CD14-positive monocyte (primary cell): ENCODE measurements at regions not wholly inside any gene's neighbourhood (a gene's known extent, or its start where the extent isn't known, plus 50 kb on each side); places are given as distances from the start of the nearest gene placed in this dataset.

Source experiments
- DNase-seq, 3 donors: peaks; one replicate each; pipeline ENCODE4 v3.0.0-alpha.2; 2011 to 2022
- H2AFZ ChIP-seq: 2 replicates; pipeline ENCODE4 v1.6.0; 2012; ENCODE audit warnings: mild to moderate bottlenecking, low read depth, low read length, inconsistent platforms; ENCODE audit not compliant: insufficient read depth, poor library complexity, severe bottlenecking
- H3K27ac ChIP-seq, 2 donors: 1 replicate in 1 of 2; 2 replicates in 1 of 2; pipeline ENCODE4 v1.5.1; 2012 to 2013; ENCODE audit warnings: low read length in 2 of 2, control low read depth in 1 of 2, inconsistent platforms in 1 of 2, low read depth in 1 of 2, mild to moderate bottlenecking in 1 of 2
- H3K27me3 ChIP-seq, 2 donors: one replicate each; pipeline versions ENCODE4 v1.6.0 to v1.6.1; 2011 to 2013; ENCODE audit warnings: low read length in 2 of 2; ENCODE audit not compliant: control insufficient read depth in 2 of 2, insufficient read depth in 2 of 2
- H3K36me3 ChIP-seq, 2 donors: replicated peaks in 1 of 2; 1 replicate in 1 of 2; 2 replicates in 1 of 2; pipeline versions ENCODE4 v1.5.1 to v1.6.1; 2012 to 2013; ENCODE audit warnings: low read length in 2 of 2, control low read depth in 1 of 2, inconsistent platforms in 1 of 2, mild to moderate bottlenecking in 1 of 2; ENCODE audit not compliant: insufficient read depth in 2 of 2, control insufficient read depth in 1 of 2
- H3K4me1 ChIP-seq, 2 donors: 1 replicate in 1 of 2; 2 replicates in 1 of 2; pipeline versions ENCODE4 v1.5.1 to v1.6.1; 2012 to 2013; ENCODE audit warnings: low read length in 2 of 2, control low read depth in 1 of 2, inconsistent platforms in 1 of 2, mild to moderate bottlenecking in 1 of 2, moderate library complexity in 1 of 2; ENCODE audit not compliant: insufficient read depth in 2 of 2, control insufficient read depth in 1 of 2
- H3K4me2 ChIP-seq: replicated peaks from 2 replicates; pipeline ENCODE3; 2012; ENCODE audit warnings: low read length, moderate library complexity, mild to moderate bottlenecking; ENCODE audit not compliant: poor library complexity, severe bottlenecking; ENCODE audit errors: extremely low read depth
- H3K4me3 ChIP-seq, 3 experiments: fragments of 200-600 bp in 1 of 3; sonication (generic) in 1 of 3; replicated peaks in 1 of 3; 1 replicate in 2 of 3; 2 replicates in 1 of 3; pipeline ENCODE4 v1.5.1; 2011 to 2013; ENCODE audit warnings: low read length in 3 of 3, mild to moderate bottlenecking in 3 of 3, control low read depth in 2 of 3, low read depth in 2 of 3, inconsistent platforms in 1 of 3, moderate library complexity in 1 of 3
- H3K79me2 ChIP-seq: 2 replicates; pipeline ENCODE4 v1.6.0; 2012; ENCODE audit warnings: mild to moderate bottlenecking, control low read depth, inconsistent platforms, low read length, moderate library complexity; ENCODE audit not compliant: insufficient read depth
- H3K9ac ChIP-seq: 2 replicates; pipeline ENCODE4 v1.6.0; 2017; ENCODE audit warnings: low read length, mild to moderate bottlenecking; ENCODE audit not compliant: insufficient read depth, poor library complexity, severe bottlenecking
- H3K9me3 ChIP-seq, 2 donors: replicated peaks in 1 of 2; 1 replicate in 1 of 2; 2 replicates in 1 of 2; pipeline versions ENCODE4 v1.5.1 to v1.6.1; 2012 to 2013; ENCODE audit warnings: low read length in 2 of 2, control low read depth in 1 of 2; ENCODE audit not compliant: control insufficient read depth in 1 of 2, insufficient read depth in 1 of 2
- H4K20me1 ChIP-seq: 2 replicates; pipeline ENCODE4 v1.6.0; 2012; ENCODE audit warnings: mild to moderate bottlenecking, low read length, control low read depth, moderate library complexity; ENCODE audit not compliant: insufficient read depth
- H3K27ac Mint-ChIP-seq, 7 donors: one replicate each; pipeline ENCODE4 v1.8.0; 2020; ENCODE audit warnings: mild to moderate bottlenecking in 7 of 7, mixed read lengths in 7 of 7, moderate library complexity in 6 of 7, inconsistent platforms in 2 of 7
- H3K27me3 Mint-ChIP-seq, 3 donors: one replicate each; pipeline ENCODE4 v1.8.0; 2021 to 2022; ENCODE audit warnings: low read depth in 3 of 3, mild to moderate bottlenecking in 3 of 3, mixed read lengths in 3 of 3, moderate library complexity in 3 of 3, inconsistent platforms in 1 of 3
- H3K36me3 Mint-ChIP-seq, 2 donors: one replicate each; pipeline ENCODE4 v1.8.0; 2020; ENCODE audit warnings: mixed read lengths in 2 of 2, inconsistent platforms in 1 of 2, mild to moderate bottlenecking in 1 of 2
- H3K4me1 Mint-ChIP-seq: one replicate; pipeline ENCODE4 v1.8.0; 2020; ENCODE audit warnings: mild to moderate bottlenecking, mixed read lengths
- H3K4me3 Mint-ChIP-seq, 2 donors: one replicate each; pipeline ENCODE4 v1.8.0; 2020; ENCODE audit warnings: mild to moderate bottlenecking in 2 of 2, mixed read lengths in 2 of 2, moderate library complexity in 1 of 2
- H3K9me3 Mint-ChIP-seq, 7 donors: one replicate each; pipeline ENCODE4 v1.8.0; 2020 to 2022; ENCODE audit warnings: mixed read lengths in 7 of 7, mild to moderate bottlenecking in 6 of 7, moderate library complexity in 6 of 7, inconsistent platforms in 2 of 7
- CTCF ChIP-seq: fragments of 200-600 bp; IDR thresholded peaks from one replicate; pipeline ENCODE4 v1.8.0; 2022; ENCODE audit warnings: antibody characterized with exemption, mild to moderate bottlenecking
- WGBS: methylation state at CpG from one replicate; pipeline ENCODE4 v1.1.5; 2013; ENCODE audit warnings: missing lambda C conversion rate; ENCODE audit not compliant: insufficient coverage; 5-methylcytosine and 5-hydroxymethylcytosine counted together
- intact Hi-C, 2 donors: fragments of 100-400 bp; cut with micrococcal nuclease; formaldehyde crosslinking; loops; one replicate each; pipeline versions ENCODE4 v1.15.0 to v1.15.1; 2023

GRCh38 chrX:42725196-42725595 lies 52.8 kb downstream of the PPP1R2C start:
- H3K4me2 ChIP-seq: no peak overlapping the region
- no peak overlapping the region for H3K4me3 Mint-ChIP-seq
- WGBS: no CpG with 5 or more reads among the region's 2 CpGs
- H3K4me3 ChIP-seq: no peak overlapping the region
- no peak overlapping the region for H3K27ac Mint-ChIP-seq
- H3K9me3 Mint-ChIP-seq: peaks cover 0 to 12% (median 3%) of the 10 kb centered on the region in 7 donors
- H3K36me3 Mint-ChIP-seq: no peaks in the 10 kb centered on the region
- no peaks in the 10 kb centered on the region for H4K20me1 ChIP-seq
- H3K36me3 ChIP-seq: no peaks in the 10 kb centered on the region
- H2AFZ ChIP-seq: no peak overlapping the region
- no peaks in the 10 kb centered on the region for H3K9me3 ChIP-seq
- no peak overlapping the region for H3K9ac ChIP-seq
- H3K27me3 ChIP-seq: no peaks in the 10 kb centered on the region
- H3K27me3 Mint-ChIP-seq: peaks cover 0 to 3% (median 0%) of the 10 kb centered on the region in 3 donors
- H3K27ac ChIP-seq: no peak overlapping the region
- TF ChIP-seq CTCF: no peak
- no peaks in the 10 kb centered on the region for H3K4me1 ChIP-seq
- intact Hi-C loops: no loop called here
- no peaks in the 10 kb centered on the region for H3K79me2 ChIP-seq
- H3K4me1 Mint-ChIP-seq: no peaks in the 10 kb centered on the region
- DNase-seq: no peak

- DNase-seq: no peak
- Mint-ChIP-seq H3K4me1 (no peaks in the 10 kb centered on the region), H3K4me3 (no peak overlapping the region), H3K9me3 (peaks cover 0 to 10% (median 0%) of the 10 kb centered on the region in 7 donors), H3K27ac (no peak overlapping the region), H3K27me3 (peaks cover 0 to 1% (median 0%) of the 10 kb centered on the region in 3 donors), H3K36me3 (no peaks in the 10 kb centered on the region)
- H3K4me1 ChIP-seq: peaks cover 0 to under 1% of the 10 kb centered on the region in 2 donors
- H3K36me3 ChIP-seq: no peaks in the 10 kb centered on the region
- no peak overlapping the region for H3K4me2 ChIP-seq
- no peak overlapping the region for H3K27ac ChIP-seq
- H3K79me2 ChIP-seq: no peaks in the 10 kb centered on the region
- intact Hi-C loops: no loop called here
- H3K9me3 ChIP-seq: no peaks in the 10 kb centered on the region
- H3K4me3 ChIP-seq: no peak overlapping the region
- H3K27me3 ChIP-seq: no peaks in the 10 kb centered on the region
- H3K9ac ChIP-seq: no peak overlapping the region
- H4K20me1 ChIP-seq: no peaks in the 10 kb centered on the region
- no CpG with 5 or more reads among the region's 4 CpGs for WGBS
- H2AFZ ChIP-seq: no peak overlapping the region
- no peak for TF ChIP-seq CTCF
These were observed 57.8 kb downstream of the PPP1R2C start for GRCh38 chrX:42720209-42720608.
